ENCODE measurements at regions not wholly inside any gene's neighbourhood (a gene's known extent, or its start where the extent isn't known, plus 50 kb on each side); places are given as distances from the start of the nearest gene placed in this dataset.

DNA sequence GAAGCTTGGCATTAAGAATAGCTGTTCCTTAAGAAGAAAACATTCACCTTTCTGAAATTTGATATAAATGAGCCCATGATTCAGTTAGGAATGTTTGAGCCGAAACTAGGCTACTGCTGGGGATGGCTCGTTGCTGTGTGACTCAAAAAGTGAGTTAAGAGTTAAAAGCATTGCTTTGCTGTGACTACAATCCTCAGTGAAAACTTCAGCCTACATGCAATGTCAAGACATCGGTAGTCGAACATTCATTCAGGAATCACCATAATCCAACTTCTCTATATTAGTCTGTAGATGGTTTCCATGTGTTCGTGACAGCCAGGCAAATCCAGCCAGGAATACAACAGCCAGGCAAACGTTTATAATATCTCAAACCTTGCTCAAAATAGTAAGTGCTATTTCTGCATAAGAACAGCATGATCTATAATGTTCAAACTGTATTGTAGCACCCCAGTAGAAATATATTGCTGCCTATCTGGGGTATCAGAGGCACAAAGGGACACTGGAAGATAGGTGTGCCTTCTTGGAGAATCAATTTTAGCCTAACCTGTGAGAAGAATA lies 1225.1 kb downstream of the CDH8 start:
- no peaks in the 10 kb centered on the region for H3K79me2 ChIP-seq (ENCODE audit: control insufficient read depth, low read length)
- H3K36me3 ChIP-seq (ENCODE audit: control insufficient read depth, low read length) = no peaks in the 10 kb centered on the region
- no peak overlapping the region for H3K27ac ChIP-seq (ENCODE audit: low read depth, low read length)
- no peaks in the 10 kb centered on the region for H3K27me3 ChIP-seq (ENCODE audit: control insufficient read depth, low read length)
- TF ChIP-seq CTCF (IDR thresholded peaks at IDR 0.05; ENCODE audit: low read depth, low read length, poor library complexity, severe bottlenecking) = no peak
- TF ChIP-seq EZH2phosphoT487 (IDR thresholded peaks at IDR 0.05; ENCODE audit: borderline replicate concordance, low read length) = no peak
- no peaks in the 10 kb centered on the region for H3K9me3 ChIP-seq (ENCODE audit: control insufficient read depth, insufficient read depth, low read length)
- H4K20me1 ChIP-seq (ENCODE audit: control insufficient read depth, insufficient read depth, low read depth, low read length) = no peaks in the 10 kb centered on the region
- no peak overlapping the region for H3K4me2 ChIP-seq (ENCODE audit: low read length)
- H3K9me2 ChIP-seq (replicated peaks; ENCODE audit: control insufficient read depth, low read length) = no peaks in the 10 kb centered on the region
- H3K4me3 ChIP-seq (ENCODE audit: low read length) = no peak overlapping the region
- no peaks in the 10 kb centered on the region for H3F3A ChIP-seq (ENCODE audit: control insufficient read depth, insufficient read depth)
- no peaks in the 10 kb centered on the region for H3K4me1 ChIP-seq (ENCODE audit: control insufficient read depth, low read length)

DNA sequence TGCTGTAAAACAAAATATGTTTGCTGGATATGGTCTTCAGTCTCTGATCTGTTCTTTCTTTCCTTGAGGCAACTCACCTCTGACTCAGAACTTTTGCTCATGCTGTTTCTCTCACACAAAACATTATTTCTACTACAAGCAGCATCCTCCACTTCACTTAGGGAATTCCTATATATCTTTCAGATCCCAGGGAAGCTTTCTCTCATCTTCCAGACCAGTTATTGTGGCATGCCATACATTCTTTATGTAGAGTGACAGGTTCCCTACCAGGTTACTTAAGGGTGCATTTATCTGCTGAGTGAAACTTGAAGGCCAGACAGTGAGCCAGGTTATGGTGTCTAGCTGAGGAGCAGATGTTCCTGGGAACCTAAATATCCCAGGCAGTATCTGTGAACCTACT lies 1226.0 kb downstream of the CDH8 start:
- Histone ChIP-seq H3K4me2 (ENCODE audit: low read length) (no peak overlapping the region), H3K4me1 (ENCODE audit: control insufficient read depth, low read length) (no peaks in the 10 kb centered on the region), H3K27ac (ENCODE audit: low read depth, low read length) (no peak overlapping the region), H4K20me1 (ENCODE audit: control insufficient read depth, insufficient read depth, low read depth, low read length) (no peaks in the 10 kb centered on the region), H3K79me2 (ENCODE audit: control insufficient read depth, low read length) (no peaks in the 10 kb centered on the region), H3K4me3 (ENCODE audit: low read length) (no peak overlapping the region), H3K27me3 (ENCODE audit: control insufficient read depth, low read length) (no peaks in the 10 kb centered on the region), H3F3A (ENCODE audit: control insufficient read depth, insufficient read depth) (no peaks in the 10 kb centered on the region), H3K36me3 (ENCODE audit: control insufficient read depth, low read length) (no peaks in the 10 kb centered on the region), H3K9me3 (ENCODE audit: control insufficient read depth, insufficient read depth, low read length) (no peaks in the 10 kb centered on the region), H3K9me2 (replicated peaks; ENCODE audit: control insufficient read depth, low read length) (no peaks in the 10 kb centered on the region)
- TF ChIP-seq CTCF (IDR thresholded peaks at IDR 0.05; ENCODE audit: low read depth, low read length, poor library complexity, severe bottlenecking) = no peak
- TF ChIP-seq EZH2phosphoT487 (IDR thresholded peaks at IDR 0.05; ENCODE audit: borderline replicate concordance, low read length) = no peak

- no peaks in the 10 kb centered on the region for H3F3A ChIP-seq (ENCODE audit: control insufficient read depth, insufficient read depth)
- no peak for TF ChIP-seq EZH2phosphoT487 (IDR thresholded peaks at IDR 0.05; ENCODE audit: borderline replicate concordance, low read length)
- TF ChIP-seq CTCF (IDR thresholded peaks at IDR 0.05; ENCODE audit: low read depth, low read length, poor library complexity, severe bottlenecking) = no peak
These were observed 1243.8 kb downstream of the CDH8 start for GRCh38 chr16:60792437-60792836.

More at GRCh38 chr16:60792437-60792836, 1243.8 kb downstream of the CDH8 start:
- Histone ChIP-seq H3K36me3 (ENCODE audit: control insufficient read depth, low read length) (no peaks in the 10 kb centered on the region), H3K27me3 (ENCODE audit: control insufficient read depth, low read length) (no peaks in the 10 kb centered on the region), H4K20me1 (ENCODE audit: control insufficient read depth, insufficient read depth, low read depth, low read length) (no peaks in the 10 kb centered on the region), H3K9me3 (ENCODE audit: control insufficient read depth, insufficient read depth, low read length) (no peaks in the 10 kb centered on the region), H3K79me2 (ENCODE audit: control insufficient read depth, low read length) (no peaks in the 10 kb centered on the region), H3K9me2 (replicated peaks; ENCODE audit: control insufficient read depth, low read length) (no peaks in the 10 kb centered on the region), H3K4me3 (ENCODE audit: low read length) (no peak overlapping the region), H3K4me2 (ENCODE audit: low read length) (no peak overlapping the region), H3K27ac (ENCODE audit: low read depth, low read length) (no peak overlapping the region), H3K4me1 (ENCODE audit: control insufficient read depth, low read length) (no peaks in the 10 kb centered on the region)

All from DOHH2 (cell line).